Omental fat pad (tissue), 3 donors: ENCODE measurements at regions not wholly inside any gene's neighbourhood (a gene's known extent, or its start where the extent isn't known, plus 50 kb on each side); places are given as distances from the start of the nearest gene placed in this dataset.

Source experiments
- ATAC-seq: fragments of 150-250 bp; one replicate; pipeline ENCODE4 v1.9.1; 2016; ENCODE audit warnings: mild to moderate bottlenecking, moderate library complexity; ENCODE audit not compliant: low FRiP score
- DNase-seq: peaks from one replicate; pipeline ENCODE4 v3.0.0-alpha.2; 2019; ENCODE audit warnings: low spot score
- TF ChIP-seq, protein P1 (sequence below), 3 donors: fragments of 450-650 bp; IDR thresholded peaks; one replicate each; pipeline ENCODE4 v1.5.1; 2016 to 2017; ENCODE audit warnings: antibody characterized with exemption in 3 of 3, mild to moderate bottlenecking in 3 of 3, moderate library complexity in 2 of 3

DNA sequence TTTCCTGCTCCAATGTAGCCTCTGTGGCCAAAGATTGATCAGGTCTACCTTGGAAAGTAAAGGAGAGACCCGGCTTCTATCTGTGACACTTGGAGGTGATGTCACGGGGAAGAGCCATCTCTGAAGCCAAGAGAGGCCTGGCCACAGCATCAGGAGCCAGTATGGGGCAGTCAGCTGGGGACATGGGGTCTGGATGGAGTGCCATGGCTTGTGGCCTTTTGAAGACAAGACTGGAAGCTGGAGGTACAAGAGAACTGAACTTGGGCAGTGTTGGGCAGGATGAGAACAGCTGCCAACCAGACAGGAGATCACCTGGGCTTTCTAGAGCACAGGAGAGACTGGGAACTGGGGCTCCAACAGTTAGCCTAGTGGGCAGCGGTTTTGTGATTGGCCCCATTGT, 190.7 kb downstream of the TENT4A start:
- ATAC-seq (no peak), DNase-seq (no peak)
- TF ChIP-seq, protein P1, sequence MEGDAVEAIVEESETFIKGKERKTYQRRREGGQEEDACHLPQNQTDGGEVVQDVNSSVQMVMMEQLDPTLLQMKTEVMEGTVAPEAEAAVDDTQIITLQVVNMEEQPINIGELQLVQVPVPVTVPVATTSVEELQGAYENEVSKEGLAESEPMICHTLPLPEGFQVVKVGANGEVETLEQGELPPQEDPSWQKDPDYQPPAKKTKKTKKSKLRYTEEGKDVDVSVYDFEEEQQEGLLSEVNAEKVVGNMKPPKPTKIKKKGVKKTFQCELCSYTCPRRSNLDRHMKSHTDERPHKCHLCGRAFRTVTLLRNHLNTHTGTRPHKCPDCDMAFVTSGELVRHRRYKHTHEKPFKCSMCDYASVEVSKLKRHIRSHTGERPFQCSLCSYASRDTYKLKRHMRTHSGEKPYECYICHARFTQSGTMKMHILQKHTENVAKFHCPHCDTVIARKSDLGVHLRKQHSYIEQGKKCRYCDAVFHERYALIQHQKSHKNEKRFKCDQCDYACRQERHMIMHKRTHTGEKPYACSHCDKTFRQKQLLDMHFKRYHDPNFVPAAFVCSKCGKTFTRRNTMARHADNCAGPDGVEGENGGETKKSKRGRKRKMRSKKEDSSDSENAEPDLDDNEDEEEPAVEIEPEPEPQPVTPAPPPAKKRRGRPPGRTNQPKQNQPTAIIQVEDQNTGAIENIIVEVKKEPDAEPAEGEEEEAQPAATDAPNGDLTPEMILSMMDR (IDR thresholded peaks at IDR 0.05), result no peak

GRCh38 chr5:6904860-6905259, 191.6 kb downstream of the TENT4A start:
- TF ChIP-seq, protein P1 (IDR thresholded peaks at IDR 0.05), result no peak

DNA sequence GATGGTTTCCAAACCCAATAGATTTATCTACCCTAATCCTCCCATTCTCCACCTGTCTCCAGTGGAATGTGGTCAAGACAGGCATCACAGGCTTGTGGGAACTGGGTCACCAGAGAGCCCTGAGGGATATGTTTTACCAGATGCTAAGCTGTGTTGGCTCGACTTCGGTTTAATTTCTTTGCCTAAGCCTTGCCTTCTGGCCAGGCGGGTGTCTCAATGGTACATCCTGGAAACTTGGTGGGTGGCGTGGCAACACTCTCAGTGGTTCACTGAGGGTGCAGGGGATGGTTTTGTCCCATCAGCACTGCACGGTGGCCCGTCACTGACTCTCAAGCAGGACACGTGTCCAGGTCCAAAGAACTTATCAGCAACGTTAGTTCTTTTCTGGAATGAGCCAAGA, 192.2 kb downstream of the TENT4A start:
- TF ChIP-seq, protein P1 (IDR thresholded peaks at IDR 0.05), result no peak
- no peak for ATAC-seq
- DNase-seq, result no peak

More at GRCh38 chr5:6904860-6905259, 191.6 kb downstream of the TENT4A start:
- ATAC-seq (no peak), DNase-seq (no peak)

GRCh38 chr5:6905883-6906282, 192.7 kb downstream of the TENT4A start:
- TF ChIP-seq, protein P1 (IDR thresholded peaks at IDR 0.05), result no peak
- ATAC-seq (no peak), DNase-seq (no peak)

- DNase-seq (no peak), ATAC-seq (no peak)
- TF ChIP-seq, protein P1 (IDR thresholded peaks at IDR 0.05), result no peak
These were observed 194.2 kb downstream of the TENT4A start for GRCh38 chr5:6907320-6907918.

GRCh38 chr5:6909901-6910300, 196.7 kb downstream of the TENT4A start:
- TF ChIP-seq, protein P1 (IDR thresholded peaks at IDR 0.05), result no peak
- ATAC-seq, result no peak
- no peak for DNase-seq

DNA sequence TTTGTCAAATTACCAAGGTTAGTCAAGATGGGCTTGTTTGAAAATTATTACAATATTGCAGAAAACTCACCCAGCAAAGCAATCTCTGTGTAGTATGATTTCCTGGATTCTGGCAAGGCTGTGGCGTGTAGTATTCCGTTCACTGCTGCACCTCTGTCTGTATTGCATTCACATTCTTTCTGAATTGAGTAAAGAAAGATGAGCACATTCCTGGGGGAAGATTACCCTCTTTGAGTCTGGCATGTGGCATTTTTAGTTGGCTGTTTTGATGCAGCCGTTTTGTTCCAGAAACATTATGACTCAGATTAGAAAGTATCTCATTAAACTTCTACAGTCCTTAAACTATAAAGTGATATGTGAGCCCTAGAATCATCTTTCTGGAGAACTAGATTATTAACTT, 197.7 kb downstream of the TENT4A start:
- DNase-seq (no peak), ATAC-seq (no peak)
- TF ChIP-seq, protein P1 (IDR thresholded peaks at IDR 0.05), result no peak
